NCI-H2081 (cell line): ENCODE measurements at regions not wholly inside any gene's neighbourhood (a gene's known extent, or its start where the extent isn't known, plus 50 kb on each side); places are given as distances from the start of the nearest gene placed in this dataset.
A peak's percentile ranks its signal among the peaks of the same experiment; 100 is the strongest.

ENCODE experiments used
- DNase-seq, 2 experiments: peaks; one replicate each; lab custom pipeline; 2025; lab: John Stamatoyannopoulos, UW

DNA sequence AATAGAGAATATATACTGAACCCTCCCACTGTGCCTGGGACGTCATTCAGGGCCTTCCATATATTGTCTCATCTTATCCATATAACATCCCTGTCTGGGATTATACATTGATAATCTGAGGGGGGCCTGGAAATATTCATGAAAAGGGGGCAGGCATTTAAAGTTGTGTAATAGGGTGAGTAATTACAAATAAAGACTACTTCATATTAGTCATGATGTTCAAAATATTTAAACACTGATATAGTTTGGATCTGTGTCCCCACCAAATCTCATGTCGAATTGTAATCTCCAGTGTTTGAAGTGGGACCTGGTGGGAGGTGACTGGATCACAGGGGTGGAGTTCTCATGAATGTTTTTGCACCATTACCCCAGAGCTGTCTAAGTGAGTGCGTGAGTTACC is 97.8 kb downstream of the AQP9 start:
- DNase-seq, result no peak

DNA sequence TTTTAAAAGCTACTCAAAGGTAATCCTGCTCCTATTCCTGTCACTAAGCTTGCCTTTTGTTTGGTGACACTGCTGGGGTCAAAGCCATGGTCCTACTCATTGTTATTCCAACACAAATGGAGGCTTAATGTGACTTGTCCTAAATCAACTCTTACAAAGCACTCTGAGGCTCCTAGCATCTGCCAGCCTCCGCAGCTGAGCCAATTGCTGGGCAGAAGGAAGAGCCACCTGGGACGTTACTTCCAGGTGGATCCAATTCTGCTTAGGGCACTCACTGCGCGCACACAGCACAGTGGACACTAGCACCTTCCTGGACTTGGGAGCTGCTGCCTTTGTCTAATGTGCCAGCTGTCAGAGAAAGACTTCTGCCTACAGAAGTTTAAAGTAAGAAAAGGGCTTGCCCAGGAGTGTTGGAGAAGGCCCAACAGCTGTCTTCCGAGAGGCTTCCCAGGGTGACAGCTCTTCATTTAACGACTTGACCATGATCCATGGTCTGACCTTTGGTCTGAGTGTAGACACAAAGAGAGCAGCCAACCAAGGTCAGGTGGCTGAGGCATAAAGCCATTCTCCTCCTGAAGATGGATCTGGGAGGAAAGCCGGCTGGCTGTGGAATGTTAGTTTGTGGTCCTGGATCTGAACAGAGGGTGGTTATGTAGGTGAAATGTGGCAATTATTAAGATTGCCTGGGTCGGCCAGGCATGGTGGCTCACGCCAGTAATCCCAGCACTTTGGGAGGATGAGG is 102.2 kb downstream of the AQP9 start:
- no peak for DNase-seq

DNA sequence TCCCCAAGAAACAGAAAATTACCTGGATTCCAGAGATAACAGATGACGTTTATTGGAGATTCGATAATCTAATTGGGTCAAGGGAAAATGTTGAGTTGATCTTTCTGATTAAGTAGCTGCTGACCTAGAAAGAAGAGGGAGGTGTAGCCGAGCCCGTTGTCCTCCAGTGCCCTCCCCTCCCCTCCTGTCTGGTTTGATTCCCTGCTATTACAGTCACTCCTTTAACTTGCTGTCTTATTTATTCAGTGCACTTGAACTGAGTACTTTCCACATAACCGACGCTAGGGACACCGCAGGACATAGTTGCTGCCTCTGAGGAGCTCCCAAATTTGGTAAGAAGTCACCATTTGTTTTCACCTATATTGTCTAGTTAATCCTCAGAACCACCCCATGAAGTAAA is 103.7 kb downstream of the AQP9 start:
- DNase-seq, result no peak

DNA sequence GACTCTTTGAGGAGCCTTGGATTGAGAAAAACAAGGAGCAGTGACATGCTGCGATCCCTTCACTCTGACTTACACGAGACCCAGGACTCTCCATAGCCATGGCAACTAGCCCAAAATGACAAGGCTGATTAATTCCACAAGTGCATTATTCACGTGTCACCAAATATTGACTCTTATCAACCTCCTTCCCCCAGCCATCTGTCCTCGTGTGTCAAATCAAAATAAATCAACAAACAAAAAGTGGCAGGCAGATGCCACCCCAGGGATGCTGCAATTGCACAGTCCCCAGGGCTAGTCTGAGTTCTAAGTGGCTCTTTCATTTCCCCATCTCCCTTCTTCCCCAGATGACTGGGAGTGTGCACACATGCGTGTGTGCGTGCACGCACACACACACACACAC is 104.9 kb downstream of the AQP9 start:
- peak; percentile 43 to 78 for DNase-seq

GRCh38 chr15:58244536-58244935 is 106.4 kb downstream of the AQP9 start:
- no peak for DNase-seq

GRCh38 chr15:58246041-58246440 is 107.9 kb downstream of the AQP9 start:
- DNase-seq, result no peak

GRCh38 chr15:58247855-58248842 is 110.0 kb downstream of the AQP9 start:
- DNase-seq, result no peak

- DNase-seq, result no peak
These were observed 111.6 kb downstream of the AQP9 start for GRCh38 chr15:58249646-58250312.

GRCh38 chr15:58252586-58253323 is 114.6 kb downstream of the AQP9 start:
- DNase-seq, result no peak

DNA sequence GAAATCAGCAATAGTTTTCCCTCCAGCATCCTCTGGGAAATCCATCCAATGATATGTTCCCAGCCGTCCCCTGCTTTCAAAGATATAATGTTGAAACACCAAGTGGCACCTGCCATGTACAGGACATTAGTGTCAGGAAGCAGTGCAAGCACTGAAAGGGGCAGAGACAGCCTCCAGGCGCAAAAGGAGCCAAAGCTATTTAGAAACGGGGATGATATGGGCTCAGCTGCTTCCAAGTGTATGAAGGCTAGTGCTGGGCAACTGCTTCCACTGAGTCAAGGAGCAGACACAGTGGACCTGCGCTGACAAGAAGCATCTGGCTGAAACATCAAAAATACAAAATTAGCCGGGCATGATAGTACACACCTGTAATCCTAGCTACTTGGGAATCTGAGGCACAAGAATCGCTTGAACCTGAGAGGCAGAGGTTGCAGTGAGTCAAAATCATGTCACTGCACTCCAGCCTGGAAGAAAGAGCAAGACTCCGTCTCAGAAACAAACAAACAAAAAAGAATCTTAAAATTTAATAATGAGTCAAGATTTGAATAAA is 119.7 kb downstream of the AQP9 start:
- peak in 1 of 2 experiments; percentile 24 for DNase-seq

DNA sequence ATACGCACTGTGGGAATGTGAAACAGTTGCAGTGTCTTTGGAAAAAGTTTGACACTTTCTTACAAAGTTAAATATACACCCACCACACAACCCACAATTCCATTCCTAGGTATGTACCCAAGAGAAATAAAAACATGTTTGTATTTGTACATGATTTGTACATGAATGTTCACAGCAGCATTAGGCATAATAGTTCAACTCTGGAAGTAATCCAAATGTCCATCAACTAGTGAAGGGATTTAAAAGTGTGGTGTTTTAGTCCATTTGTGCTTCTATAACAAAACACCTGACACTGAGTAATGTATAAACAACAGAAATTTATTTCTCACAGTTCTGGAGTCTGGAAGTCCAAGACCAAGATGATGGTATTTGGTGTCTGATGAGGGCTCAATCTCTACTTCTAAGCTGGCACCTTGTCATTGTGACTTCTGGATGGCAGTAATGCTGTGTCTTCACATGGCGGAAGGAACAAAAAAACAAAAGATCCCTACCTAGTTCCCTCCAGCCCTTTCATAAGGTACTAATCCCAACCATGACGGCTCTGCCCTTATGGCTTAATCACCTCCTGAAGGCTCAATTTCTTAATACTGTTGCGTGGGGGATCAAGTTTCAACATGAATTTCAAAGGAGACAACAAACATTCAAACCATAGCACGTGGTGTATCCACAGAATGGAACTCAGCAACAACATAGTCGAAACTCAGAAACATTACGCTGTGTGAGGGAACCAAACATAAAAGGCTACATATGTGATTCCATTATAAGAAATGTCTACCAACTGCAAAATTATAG is 120.5 kb downstream of the AQP9 start:
- no peak for DNase-seq

GRCh38 chr15:58260205-58260724 is 122.1 kb downstream of the AQP9 start:
- peak in 1 of 2 experiments; percentile 15 for DNase-seq

DNA sequence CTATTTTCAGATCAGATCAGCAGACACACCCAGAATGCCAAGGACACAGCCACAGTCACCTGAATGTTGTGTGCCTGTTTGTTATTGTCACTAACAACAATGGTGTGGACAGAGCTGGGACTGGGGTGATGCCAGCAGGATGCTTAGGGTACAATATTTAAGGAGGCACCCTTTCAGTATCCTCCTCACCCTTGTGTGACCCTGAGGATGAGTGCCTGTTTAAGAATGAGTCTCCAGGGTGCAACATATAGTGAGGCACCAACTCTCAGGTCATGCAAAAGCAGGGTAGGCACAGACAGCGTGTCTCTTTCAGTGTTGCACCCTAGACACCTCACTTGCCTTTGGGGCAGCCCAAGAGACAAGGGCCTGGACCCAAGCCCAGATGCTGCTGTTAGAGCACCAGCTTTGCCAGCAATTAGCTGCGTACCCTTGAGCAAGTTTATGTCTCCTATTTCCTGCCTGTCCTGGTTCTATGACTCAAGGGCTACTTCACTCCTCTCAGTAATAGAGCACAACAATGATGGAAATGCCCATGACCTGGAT is 122.6 kb downstream of the AQP9 start:
- DNase-seq, result no peak

- no peak for DNase-seq
These were observed 123.2 kb downstream of the AQP9 start for GRCh38 chr15:58261368-58261767.

- DNase-seq, result no peak
These were observed 126.1 kb downstream of the AQP9 start for GRCh38 chr15:58264053-58264971.

DNA sequence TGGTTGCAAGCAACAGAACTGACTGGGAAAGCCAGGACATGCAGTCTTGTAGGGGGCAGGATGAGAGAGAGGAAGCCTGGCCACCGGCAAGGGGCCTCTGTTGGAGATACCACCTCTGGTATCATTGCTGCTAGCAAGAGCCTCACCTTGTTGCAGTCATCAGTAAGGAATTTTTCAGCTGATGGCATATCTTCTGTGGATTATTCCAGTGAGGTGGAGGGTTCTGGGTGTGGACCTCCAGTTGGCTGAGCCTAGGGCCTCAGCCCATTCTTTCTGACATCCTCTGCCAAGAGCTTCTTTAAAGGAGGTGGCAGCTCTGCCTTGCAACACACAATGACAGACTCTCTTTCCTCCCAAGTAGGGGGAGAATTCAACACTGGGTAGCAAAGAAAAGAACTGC is 128.9 kb downstream of the AQP9 start:
- no peak for DNase-seq

GRCh38 chr15:58268746-58269267 is 130.6 kb downstream of the AQP9 start:
- no peak for DNase-seq
